ENCODE measurements at regions not wholly inside any gene's neighbourhood (a gene's known extent, or its start where the extent isn't known, plus 50 kb on each side); places are given as distances from the start of the nearest gene placed in this dataset.

- BruUV-seq (replicated peaks) = no TSS peak
- CTCF ChIA-PET = no interaction called here
- WGBS (ENCODE audit: insufficient coverage, insufficient replicate concordance, low lambda C conversion rate, missing lambda C conversion rate) = 0% methylated on average over 1 of the region's 1 CpG
- H3K79me2 ChIP-seq (ENCODE audit: control insufficient read depth, insufficient read depth, low read length) = no peaks in the 10 kb centered on the region
- intact Hi-C loops (cut with micrococcal nuclease; ENCODE audit: unreplicated experiment) = no loop called here
- no peaks in the 10 kb centered on the region for H3K4me1 ChIP-seq (ENCODE audit: control insufficient read depth, insufficient read depth, low read length)
- SMC1A ChIA-PET (ENCODE audit: uncharacterized antibody, unreplicated experiment) = no interaction called here
- H3K4me2 ChIP-seq (ENCODE audit: control insufficient read depth, insufficient read depth) = no peak overlapping the region
- ATAC-seq = no peak
- H3K36me3 ChIP-seq (ENCODE audit: control insufficient read depth in 2 of 2, insufficient read depth in 2 of 2, low read length in 1 of 2) = no peaks in the 10 kb centered on the region
- no peaks in the 10 kb centered on the region for H3K9me3 ChIP-seq (replicated peaks; ENCODE audit: control insufficient read depth, insufficient read depth, low read length)
- FAIRE-seq = no peak
- no peak overlapping the region for H3K27ac ChIP-seq (ENCODE audit: control insufficient read depth, insufficient read depth)
- TF ChIP-seq KLF5 (IDR thresholded peaks at IDR 0.05; ENCODE audit: partially characterized antibody) (no peak), TAF1 (IDR thresholded peaks at IDR 0.05; ENCODE audit: borderline replicate concordance, low read depth, low read length) (no peak), SRF (IDR thresholded peaks at IDR 0.05; ENCODE audit: low read depth in 2 of 2, low read length in 2 of 2) (no peak), MEF2B (IDR thresholded peaks at IDR 0.05; ENCODE audit: partially characterized antibody, poor library complexity, severe bottlenecking) (no peak), JUNB (IDR thresholded peaks at IDR 0.05) (no peak), HCFC1 (IDR thresholded peaks at IDR 0.05; ENCODE audit: low read length) (no peak), ZBTB33 (IDR thresholded peaks at IDR 0.05) (no peak), HDGF (IDR thresholded peaks at IDR 0.05) (no peak), FOS (IDR thresholded peaks at IDR 0.05; ENCODE audit: borderline replicate concordance, extremely low read depth, insufficient read length) (no peak), ZBED1 (IDR thresholded peaks at IDR 0.05; ENCODE audit: borderline replicate concordance) (no peak), CREM (IDR thresholded peaks at IDR 0.05; ENCODE audit: low read depth) (no peak), FOXK2 (IDR thresholded peaks at IDR 0.05) (no peak), SREBF2 (IDR thresholded peaks at IDR 0.05; ENCODE audit: low read length) (no peak), NR2C2 (IDR thresholded peaks at IDR 0.05; ENCODE audit: borderline replicate concordance, control insufficient read depth, insufficient read length, low read depth) (no peak), NR2C1 (IDR thresholded peaks at IDR 0.05) (no peak)
- TF ChIP-seq, protein P1, sequence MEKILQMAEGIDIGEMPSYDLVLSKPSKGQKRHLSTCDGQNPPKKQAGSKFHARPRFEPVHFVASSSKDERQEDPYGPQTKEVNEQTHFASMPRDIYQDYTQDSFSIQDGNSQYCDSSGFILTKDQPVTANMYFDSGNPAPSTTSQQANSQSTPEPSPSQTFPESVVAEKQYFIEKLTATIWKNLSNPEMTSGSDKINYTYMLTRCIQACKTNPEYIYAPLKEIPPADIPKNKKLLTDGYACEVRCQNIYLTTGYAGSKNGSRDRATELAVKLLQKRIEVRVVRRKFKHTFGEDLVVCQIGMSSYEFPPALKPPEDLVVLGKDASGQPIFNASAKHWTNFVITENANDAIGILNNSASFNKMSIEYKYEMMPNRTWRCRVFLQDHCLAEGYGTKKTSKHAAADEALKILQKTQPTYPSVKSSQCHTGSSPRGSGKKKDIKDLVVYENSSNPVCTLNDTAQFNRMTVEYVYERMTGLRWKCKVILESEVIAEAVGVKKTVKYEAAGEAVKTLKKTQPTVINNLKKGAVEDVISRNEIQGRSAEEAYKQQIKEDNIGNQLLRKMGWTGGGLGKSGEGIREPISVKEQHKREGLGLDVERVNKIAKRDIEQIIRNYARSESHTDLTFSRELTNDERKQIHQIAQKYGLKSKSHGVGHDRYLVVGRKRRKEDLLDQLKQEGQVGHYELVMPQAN (conservative IDR thresholded peaks at IDR 0.05) = no peak
- TF ChIP-seq, protein P2, sequence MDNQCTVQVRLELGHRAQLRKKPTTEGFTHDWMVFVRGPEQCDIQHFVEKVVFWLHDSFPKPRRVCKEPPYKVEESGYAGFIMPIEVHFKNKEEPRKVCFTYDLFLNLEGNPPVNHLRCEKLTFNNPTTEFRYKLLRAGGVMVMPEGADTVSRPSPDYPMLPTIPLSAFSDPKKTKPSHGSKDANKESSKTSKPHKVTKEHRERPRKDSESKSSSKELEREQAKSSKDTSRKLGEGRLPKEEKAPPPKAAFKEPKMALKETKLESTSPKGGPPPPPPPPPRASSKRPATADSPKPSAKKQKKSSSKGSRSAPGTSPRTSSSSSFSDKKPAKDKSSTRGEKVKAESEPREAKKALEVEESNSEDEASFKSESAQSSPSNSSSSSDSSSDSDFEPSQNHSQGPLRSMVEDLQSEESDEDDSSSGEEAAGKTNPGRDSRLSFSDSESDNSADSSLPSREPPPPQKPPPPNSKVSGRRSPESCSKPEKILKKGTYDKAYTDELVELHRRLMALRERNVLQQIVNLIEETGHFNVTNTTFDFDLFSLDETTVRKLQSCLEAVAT (IDR thresholded peaks at IDR 0.05) = no peak
- TF ChIP-seq, protein P3, sequence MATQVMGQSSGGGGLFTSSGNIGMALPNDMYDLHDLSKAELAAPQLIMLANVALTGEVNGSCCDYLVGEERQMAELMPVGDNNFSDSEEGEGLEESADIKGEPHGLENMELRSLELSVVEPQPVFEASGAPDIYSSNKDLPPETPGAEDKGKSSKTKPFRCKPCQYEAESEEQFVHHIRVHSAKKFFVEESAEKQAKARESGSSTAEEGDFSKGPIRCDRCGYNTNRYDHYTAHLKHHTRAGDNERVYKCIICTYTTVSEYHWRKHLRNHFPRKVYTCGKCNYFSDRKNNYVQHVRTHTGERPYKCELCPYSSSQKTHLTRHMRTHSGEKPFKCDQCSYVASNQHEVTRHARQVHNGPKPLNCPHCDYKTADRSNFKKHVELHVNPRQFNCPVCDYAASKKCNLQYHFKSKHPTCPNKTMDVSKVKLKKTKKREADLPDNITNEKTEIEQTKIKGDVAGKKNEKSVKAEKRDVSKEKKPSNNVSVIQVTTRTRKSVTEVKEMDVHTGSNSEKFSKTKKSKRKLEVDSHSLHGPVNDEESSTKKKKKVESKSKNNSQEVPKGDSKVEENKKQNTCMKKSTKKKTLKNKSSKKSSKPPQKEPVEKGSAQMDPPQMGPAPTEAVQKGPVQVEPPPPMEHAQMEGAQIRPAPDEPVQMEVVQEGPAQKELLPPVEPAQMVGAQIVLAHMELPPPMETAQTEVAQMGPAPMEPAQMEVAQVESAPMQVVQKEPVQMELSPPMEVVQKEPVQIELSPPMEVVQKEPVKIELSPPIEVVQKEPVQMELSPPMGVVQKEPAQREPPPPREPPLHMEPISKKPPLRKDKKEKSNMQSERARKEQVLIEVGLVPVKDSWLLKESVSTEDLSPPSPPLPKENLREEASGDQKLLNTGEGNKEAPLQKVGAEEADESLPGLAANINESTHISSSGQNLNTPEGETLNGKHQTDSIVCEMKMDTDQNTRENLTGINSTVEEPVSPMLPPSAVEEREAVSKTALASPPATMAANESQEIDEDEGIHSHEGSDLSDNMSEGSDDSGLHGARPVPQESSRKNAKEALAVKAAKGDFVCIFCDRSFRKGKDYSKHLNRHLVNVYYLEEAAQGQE (IDR thresholded peaks at IDR 0.05; ENCODE audit: low read depth, low read length) = no peak
- no peaks in the 10 kb centered on the region for H3K27me3 ChIP-seq (replicated peaks in 1 of 2; ENCODE audit: control insufficient read depth in 2 of 2, insufficient read depth in 2 of 2, low read length in 1 of 2)
- DNase-seq (ENCODE audit: low read depth, low spot score) = no peak
- POLR2A ChIA-PET = no interaction called here
- H4K20me1 ChIP-seq (ENCODE audit: control insufficient read depth, insufficient read depth) = no peaks in the 10 kb centered on the region
- H3K9ac ChIP-seq (ENCODE audit: control insufficient read depth, insufficient read depth, low read length) = no peak overlapping the region
- no peak overlapping the region for H3K4me3 ChIP-seq
- RAD21 ChIA-PET (ENCODE audit: unreplicated experiment) = no interaction called here
- in situ Hi-C loops (cut with MboI) = no loop called here
- no peak overlapping the region for H2AFZ ChIP-seq (ENCODE audit: control insufficient read depth, low read depth, low read length)
Observed at GRCh38 chr1:190579552-190580193, 102.0 kb upstream of the BRINP3 start.

Data from GM12878 (cell line).